Neuron (in vitro differentiated cells): ENCODE measurements at regions not wholly inside any gene's neighbourhood (a gene's known extent, or its start where the extent isn't known, plus 50 kb on each side); places are given as distances from the start of the nearest gene placed in this dataset.

Experiments used
- H2AFZ ChIP-seq: one replicate; pipeline ENCODE4 v1.6.1; 2013; ENCODE audit warnings: low read depth, mild to moderate bottlenecking, inconsistent platforms, low read length, moderate library complexity
- H3K27me3 ChIP-seq: one replicate; pipeline ENCODE4 v1.6.1; 2013; ENCODE audit warnings: low read length; ENCODE audit not compliant: insufficient read depth
- H3K36me3 ChIP-seq: one replicate; pipeline ENCODE4 v1.6.1; 2013; ENCODE audit warnings: low read length; ENCODE audit not compliant: insufficient read depth
- H3K4me1 ChIP-seq: one replicate; pipeline ENCODE4 v1.6.1; 2013; ENCODE audit warnings: low read length; ENCODE audit not compliant: insufficient read depth
- H3K4me3 ChIP-seq: 2 replicates; pipeline ENCODE4 v1.5.1; 2013; ENCODE audit warnings: mild to moderate bottlenecking, low read length, moderate library complexity
- H3K9me3 ChIP-seq: one replicate; pipeline ENCODE4 v1.6.1; 2013; ENCODE audit warnings: low read length

DNA sequence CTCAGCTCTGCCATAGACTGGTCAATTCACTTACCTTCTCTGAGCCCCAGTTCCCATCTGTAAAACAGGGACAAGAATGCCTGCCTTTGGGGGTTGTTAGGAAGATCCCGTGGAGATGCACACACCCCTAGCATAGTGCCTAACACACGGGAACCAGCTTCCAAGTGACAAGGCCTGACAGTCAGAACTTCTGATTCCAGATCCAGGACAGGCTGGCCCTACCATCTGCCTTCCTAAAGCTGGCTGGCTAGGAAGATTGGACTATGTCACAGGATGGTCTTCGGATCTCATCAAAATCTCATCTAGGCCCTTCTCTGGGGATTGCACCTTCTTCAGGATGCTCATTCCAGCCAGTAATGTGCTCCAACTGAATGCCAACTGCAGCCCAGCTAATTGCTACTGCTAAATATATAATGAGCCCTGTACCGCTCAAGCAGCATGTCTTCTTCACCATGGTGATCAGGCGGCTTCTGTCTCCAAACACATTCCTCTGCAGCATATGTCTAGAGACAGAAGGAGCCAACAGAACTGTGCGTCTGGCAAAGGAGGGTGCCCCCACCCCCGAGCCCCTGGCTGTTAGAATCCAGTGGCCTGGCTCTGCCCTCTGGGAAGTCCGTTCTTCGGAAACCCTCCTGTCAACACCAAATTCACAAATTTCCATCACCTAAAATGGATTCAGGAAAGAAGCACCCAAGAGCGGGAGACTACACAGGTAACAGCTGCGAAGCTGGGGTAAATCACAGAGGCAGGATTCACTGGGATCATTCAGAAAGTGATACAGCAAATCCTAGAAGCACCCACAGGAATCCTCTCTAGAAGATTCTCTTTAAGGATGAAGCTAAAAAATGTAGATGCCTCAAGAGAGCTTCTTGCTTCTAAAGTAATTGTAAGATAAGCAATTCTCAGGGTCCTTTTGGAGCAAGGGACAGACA lies 142.1 kb upstream of the EEPD1 start:
- Histone ChIP-seq H3K36me3 (no peaks in the 10 kb centered on the region), H2AFZ (no peak overlapping the region), H3K9me3 (no peaks in the 10 kb centered on the region), H3K4me3 (no peak overlapping the region), H3K27me3 (peaks cover 8% of the 10 kb centered on the region), H3K4me1 (no peaks in the 10 kb centered on the region)

DNA sequence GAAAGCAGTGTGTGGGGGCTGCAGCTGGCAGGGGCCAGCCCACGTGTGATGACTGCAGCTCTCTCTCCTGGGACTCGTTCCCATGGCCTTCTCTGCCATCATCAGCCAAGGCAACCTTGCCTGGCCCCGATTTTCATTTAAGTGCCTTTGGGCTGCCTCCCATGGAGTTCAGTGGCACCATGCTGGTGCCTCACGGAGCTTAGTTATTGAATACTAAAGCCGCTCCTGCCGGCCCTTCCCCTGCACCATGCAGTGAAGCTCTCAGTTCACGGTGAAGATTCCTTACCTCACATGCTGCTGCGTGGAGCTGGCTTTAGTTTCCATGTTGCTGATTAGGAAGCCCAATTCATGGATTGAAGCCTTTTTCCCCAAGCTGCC lies 141.5 kb upstream of the EEPD1 start:
- peaks cover 7% of the 10 kb centered on the region for H3K27me3 ChIP-seq
- H3K4me3 ChIP-seq = no peak overlapping the region
- no peak overlapping the region for H2AFZ ChIP-seq
- no peaks in the 10 kb centered on the region for H3K4me1 ChIP-seq
- no peaks in the 10 kb centered on the region for H3K36me3 ChIP-seq
- no peaks in the 10 kb centered on the region for H3K9me3 ChIP-seq

DNA sequence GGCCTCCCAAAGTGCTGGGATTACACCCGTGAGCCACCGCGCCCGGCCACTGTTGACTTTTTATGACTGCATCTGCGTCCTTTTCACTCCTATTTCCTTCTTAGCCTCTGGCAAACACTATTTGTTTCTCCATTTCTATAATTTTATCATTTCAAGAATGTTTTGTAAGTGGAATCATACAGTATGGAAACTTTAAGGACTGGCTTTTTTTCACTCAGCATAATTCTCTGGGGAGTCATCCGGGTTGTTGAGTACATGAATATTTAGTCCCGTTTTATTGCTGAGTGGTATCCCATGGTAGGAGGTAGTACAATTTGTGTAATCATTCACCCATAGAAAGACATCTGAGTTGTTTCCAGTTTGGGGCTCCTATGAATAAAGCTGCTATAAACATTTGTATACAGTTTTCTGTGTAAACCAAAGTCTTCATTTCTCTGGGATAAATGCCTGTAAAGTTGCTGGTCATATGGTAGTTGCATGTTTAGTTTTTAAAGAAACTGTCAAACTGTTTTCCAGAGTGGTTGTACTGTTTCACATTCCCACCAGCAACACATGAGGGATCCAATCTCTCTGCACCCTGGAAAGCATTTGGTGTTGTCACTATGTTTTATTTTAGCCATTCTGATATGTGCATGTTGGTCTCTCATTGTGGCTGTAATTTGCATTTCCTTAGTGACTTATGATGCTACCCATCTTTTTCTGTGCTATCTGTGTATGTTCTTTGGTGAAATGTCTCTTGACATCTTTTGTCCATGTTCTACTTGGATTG lies 139.6 kb upstream of the EEPD1 start:
- Histone ChIP-seq H3K9me3 (no peaks in the 10 kb centered on the region), H3K27me3 (peaks cover 7% of the 10 kb centered on the region), H3K36me3 (no peaks in the 10 kb centered on the region), H3K4me1 (no peaks in the 10 kb centered on the region), H2AFZ (no peak overlapping the region), H3K4me3 (no peak overlapping the region)

DNA sequence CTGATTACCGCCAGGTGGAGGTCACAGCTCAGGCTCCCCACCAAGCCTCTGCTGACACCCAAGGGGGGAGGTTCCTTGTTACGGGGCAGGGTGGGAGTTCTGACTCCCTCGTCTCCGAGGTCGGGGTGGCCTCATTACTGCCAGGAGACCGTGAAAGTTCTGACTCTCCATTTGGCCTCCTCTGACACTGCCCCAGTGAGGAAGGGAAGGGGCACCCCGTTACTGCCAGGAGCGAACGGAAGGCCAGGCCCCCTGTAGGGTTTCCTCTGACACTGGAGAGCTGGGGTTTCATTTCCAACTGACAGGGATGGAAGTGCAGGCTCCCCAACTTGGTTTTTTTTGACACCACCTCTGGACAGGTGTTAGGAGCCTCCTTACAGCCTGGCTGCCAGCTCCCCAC lies 138.1 kb upstream of the EEPD1 start:
- H3K27me3 ChIP-seq = peaks cover 8% of the 10 kb centered on the region
- H3K9me3 ChIP-seq = no peaks in the 10 kb centered on the region
- H2AFZ ChIP-seq = no peak overlapping the region
- no peaks in the 10 kb centered on the region for H3K4me1 ChIP-seq
- H3K36me3 ChIP-seq = no peaks in the 10 kb centered on the region
- no peak overlapping the region for H3K4me3 ChIP-seq

DNA sequence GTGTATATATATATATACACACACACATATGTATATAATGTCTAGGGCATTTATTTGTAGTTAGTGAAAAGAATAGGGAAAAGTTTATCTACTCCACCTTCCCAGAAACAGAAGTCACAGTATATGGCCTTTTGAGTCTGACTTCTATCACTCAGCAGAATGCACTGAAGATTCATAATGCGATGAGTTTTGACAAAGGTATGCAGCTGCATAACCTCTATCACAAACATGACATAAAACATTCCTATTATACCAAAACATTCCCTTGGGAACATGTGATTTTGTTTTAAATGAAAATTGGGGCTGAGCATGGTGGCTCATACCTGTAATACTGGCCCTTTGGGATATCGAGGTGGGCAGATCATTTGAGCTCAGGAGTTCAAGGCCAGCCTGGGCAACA lies 137.3 kb upstream of the EEPD1 start:
- H3K9me3 ChIP-seq = no peaks in the 10 kb centered on the region
- no peak overlapping the region for H3K4me3 ChIP-seq
- no peak overlapping the region for H2AFZ ChIP-seq
- H3K4me1 ChIP-seq = no peaks in the 10 kb centered on the region
- peaks cover 9% of the 10 kb centered on the region for H3K27me3 ChIP-seq
- no peaks in the 10 kb centered on the region for H3K36me3 ChIP-seq

DNA sequence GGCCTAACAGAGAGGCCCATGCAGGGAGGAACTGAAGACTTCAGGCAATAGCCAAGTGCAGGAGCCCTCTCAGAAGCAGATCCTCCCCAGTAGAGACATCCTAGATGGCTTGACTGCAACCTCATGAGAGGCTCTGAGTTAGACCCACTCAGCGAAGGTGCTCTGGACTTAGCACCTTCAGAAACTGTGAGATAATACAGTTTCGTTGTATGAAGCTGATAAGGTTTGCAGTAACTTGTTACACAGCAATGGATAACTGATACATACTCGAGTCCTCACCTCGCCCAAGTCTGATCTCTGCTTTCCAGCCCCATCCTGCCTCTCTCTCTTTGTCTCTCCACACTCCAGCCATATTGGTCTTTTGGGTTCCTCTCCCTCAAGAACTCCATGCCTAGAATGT lies 136.4 kb upstream of the EEPD1 start:
- H3K36me3 ChIP-seq = no peaks in the 10 kb centered on the region
- H3K9me3 ChIP-seq = no peaks in the 10 kb centered on the region
- no peaks in the 10 kb centered on the region for H3K4me1 ChIP-seq
- no peak overlapping the region for H3K4me3 ChIP-seq
- no peak overlapping the region for H2AFZ ChIP-seq
- H3K27me3 ChIP-seq = peaks cover 5% of the 10 kb centered on the region

DNA sequence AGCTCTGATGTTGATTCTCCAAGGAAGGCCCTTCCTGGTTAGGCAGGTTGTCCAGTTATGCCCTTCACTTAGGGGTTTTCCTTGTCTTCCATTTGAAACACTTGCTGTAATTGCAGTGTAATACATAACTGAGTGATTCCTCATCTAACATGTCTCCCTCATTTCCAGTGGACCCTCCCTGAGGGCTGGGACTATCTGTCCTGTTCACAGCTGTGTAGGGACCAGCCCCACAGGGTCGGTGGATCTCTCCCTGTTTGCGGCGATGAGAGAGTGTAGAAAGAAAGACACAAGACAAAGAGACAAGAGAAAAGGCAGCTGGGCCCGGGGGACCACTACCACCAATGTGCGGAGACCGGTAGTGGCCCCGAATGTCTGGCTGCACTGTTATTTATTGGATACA lies 135.9 kb upstream of the EEPD1 start:
- H3K9me3 ChIP-seq = no peaks in the 10 kb centered on the region
- H3K4me3 ChIP-seq = no peak overlapping the region
- H2AFZ ChIP-seq = no peak overlapping the region
- no peaks in the 10 kb centered on the region for H3K36me3 ChIP-seq
- H3K4me1 ChIP-seq = no peaks in the 10 kb centered on the region
- peaks cover 5% of the 10 kb centered on the region for H3K27me3 ChIP-seq

DNA sequence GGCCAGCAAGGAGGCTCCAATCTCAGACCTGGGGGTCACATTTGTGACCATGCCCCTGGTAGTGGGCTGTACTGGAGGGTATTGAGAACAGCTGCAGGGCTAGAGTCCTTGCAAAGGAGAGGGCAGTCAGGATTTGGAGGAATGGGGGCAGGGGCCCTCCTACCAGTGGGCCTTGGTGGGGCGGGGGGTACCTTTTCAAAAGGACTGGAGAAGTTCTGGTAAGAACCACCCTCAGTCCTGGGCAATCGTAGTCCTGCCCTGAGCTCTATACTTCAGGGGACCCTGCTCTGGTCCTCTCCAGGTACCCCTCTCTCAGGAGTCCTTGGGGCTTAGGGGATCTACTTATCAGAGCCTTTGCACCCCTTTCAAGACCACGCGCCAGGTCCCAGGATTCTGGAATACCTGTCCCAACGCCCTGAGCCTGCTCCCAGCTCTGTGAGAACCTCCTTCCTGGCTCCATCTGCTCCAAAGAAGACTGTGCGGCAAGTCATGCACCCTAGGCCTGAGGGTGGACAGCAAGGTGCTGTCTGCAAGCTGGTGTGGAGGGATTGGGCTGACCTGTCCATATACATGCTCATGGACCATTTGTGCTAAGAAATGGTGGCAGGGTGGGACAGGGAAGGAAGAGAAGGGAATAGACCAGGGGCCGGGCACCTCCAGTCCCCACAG lies 134.1 kb upstream of the EEPD1 start:
- Histone ChIP-seq H3K4me1 (no peaks in the 10 kb centered on the region), H3K9me3 (no peaks in the 10 kb centered on the region), H3K36me3 (no peaks in the 10 kb centered on the region), H3K4me3 (no peak overlapping the region), H2AFZ (no peak overlapping the region), H3K27me3 (peaks cover 5% of the 10 kb centered on the region)

DNA sequence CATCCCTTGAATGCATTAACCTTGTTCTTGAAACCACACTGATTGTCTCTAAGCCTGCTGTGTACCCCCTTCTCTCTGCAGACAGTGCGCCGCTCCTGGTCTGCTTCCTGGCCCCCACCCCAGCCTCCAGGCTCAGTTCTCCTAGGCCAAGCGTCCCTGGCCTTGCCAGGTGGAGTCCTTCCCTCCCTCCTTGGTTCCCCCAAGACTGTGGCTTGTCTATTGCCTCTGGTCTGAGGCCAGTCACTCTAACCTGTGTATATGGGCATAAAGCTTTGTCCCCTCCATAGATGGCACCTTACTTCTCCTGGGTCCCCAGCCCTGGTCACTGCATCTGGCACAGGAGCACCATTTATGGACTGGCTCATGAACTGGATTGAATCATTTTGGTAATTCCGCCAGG lies 133.5 kb upstream of the EEPD1 start:
- Histone ChIP-seq H2AFZ (no peak overlapping the region), H3K27me3 (peaks cover 5% of the 10 kb centered on the region), H3K4me1 (no peaks in the 10 kb centered on the region), H3K36me3 (no peaks in the 10 kb centered on the region), H3K4me3 (no peak overlapping the region), H3K9me3 (no peaks in the 10 kb centered on the region)

DNA sequence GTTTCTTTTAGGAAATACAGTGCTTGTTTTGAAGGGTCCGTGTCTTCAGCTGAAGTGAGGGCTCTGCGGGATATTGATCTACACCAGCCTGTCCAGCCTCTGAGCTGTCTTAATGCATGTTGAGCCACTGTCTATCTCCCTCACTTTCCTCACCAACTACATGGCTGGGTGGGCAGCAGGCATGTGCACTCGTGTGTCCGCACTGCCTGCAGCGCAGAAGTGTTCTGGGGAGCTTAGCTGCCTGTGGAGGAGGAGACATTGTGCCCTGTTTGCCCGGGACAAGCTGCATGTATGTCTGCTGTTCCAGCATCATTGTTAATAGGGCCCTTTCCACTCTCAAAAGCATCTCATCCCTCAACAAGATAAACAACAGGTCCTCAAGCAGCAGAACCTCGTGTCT lies 133.1 kb upstream of the EEPD1 start:
- Histone ChIP-seq H3K27me3 (peaks cover 5% of the 10 kb centered on the region), H3K36me3 (no peaks in the 10 kb centered on the region), H3K9me3 (no peaks in the 10 kb centered on the region), H3K4me3 (no peak overlapping the region), H3K4me1 (peaks cover under 1% of the 10 kb centered on the region), H2AFZ (no peak overlapping the region)

DNA sequence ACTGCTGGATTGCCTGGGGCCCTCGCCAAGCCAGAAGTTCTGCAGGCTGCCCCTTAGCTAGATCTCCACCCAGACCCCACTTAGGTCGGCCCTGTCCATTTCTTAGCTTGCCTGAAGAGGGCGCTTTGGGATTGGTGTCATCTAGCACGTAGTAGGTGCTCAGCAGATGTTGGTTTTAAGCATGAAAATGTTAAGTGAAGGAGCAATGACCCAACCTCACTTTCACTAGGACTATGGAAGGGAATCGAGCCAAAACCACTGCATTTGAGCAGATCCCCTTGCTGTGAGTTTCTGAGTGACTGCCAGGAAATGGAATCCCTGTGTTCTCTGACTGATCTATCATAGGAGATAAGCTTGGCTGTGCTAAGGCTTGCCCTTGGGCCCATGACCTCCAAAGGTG lies 131.7 kb upstream of the EEPD1 start:
- Histone ChIP-seq H3K4me1 (peaks cover 5% of the 10 kb centered on the region), H3K36me3 (no peaks in the 10 kb centered on the region), H3K27me3 (peaks cover 5% of the 10 kb centered on the region), H2AFZ (no peak overlapping the region), H3K4me3 (no peak overlapping the region), H3K9me3 (no peaks in the 10 kb centered on the region)

DNA sequence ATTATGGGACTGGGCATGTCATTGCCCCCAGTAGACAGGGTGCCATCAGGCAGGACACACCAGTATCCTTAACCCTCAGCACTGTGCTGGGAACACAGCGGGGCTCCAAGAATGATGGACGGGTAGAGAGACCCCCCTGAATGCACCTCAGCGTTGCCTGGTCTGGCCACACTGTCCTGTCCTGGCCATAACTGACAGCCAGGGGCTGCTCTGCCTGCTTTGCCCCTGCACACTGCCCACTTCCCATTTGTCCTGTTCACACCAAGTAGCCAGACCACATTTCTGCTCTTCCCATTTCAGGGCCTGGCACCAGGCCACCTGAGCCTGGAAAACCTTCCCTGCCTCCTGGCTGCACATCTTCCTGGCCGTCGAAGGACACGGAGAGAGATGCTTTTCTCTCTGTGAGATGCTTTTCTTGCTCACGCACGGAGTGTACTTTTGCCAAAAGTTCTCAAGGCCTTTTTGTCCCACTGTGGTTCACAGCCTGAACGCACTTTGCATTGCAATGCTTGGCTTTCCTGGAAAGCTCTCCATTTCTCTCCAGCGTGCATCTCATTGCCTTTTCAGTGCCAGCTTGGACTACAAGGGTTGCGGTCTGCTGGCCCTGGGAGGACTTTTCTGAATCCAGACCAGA lies 131.0 kb upstream of the EEPD1 start:
- H3K9me3 ChIP-seq = no peaks in the 10 kb centered on the region
- peaks cover 5% of the 10 kb centered on the region for H3K4me1 ChIP-seq
- no peaks in the 10 kb centered on the region for H3K36me3 ChIP-seq
- H2AFZ ChIP-seq = no peak overlapping the region
- H3K27me3 ChIP-seq = peaks cover 5% of the 10 kb centered on the region
- H3K4me3 ChIP-seq = no peak overlapping the region
